MM.1S (cell line): ENCODE measurements at regions not wholly inside any gene's neighbourhood (a gene's known extent, or its start where the extent isn't known, plus 50 kb on each side); places are given as distances from the start of the nearest gene placed in this dataset.

ENCODE experiments used
- EZH2phosphoT487 ChIP-seq: fragments of 300-600 bp; sonication (generic); IDR thresholded peaks from 2 replicates; pipeline ENCODE4 v1.6.1; 2018; ENCODE audit warnings: antibody characterized with exemption, low read length
- TF ChIP-seq, protein P1 (sequence below): fragments of 300-600 bp; sonication (generic); IDR thresholded peaks from 2 replicates; pipeline ENCODE4 v1.5.1; 2016; ENCODE audit warnings: antibody characterized with exemption, low read length, mixed read lengths

DNA sequence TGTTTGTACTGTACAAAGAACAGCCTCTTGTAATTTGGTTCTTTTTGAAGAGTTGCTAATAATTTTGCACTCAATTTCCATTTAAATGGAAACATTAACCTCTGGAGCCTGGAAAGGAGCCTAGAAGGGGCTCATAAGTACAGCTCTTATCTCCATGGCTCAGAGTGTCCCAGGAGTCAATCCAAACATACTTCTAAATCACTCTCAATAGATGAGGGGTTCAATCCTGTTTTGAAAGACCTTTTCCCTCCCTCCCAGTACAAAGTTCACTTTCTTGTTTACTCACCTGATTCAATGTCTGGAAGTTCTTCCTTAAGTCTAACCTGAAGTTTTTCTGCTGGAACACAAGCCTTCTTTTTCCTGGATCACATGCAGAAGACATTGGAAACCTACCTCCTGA lies 273.0 kb upstream of the PLET1 start:
- TF ChIP-seq, protein P1, sequence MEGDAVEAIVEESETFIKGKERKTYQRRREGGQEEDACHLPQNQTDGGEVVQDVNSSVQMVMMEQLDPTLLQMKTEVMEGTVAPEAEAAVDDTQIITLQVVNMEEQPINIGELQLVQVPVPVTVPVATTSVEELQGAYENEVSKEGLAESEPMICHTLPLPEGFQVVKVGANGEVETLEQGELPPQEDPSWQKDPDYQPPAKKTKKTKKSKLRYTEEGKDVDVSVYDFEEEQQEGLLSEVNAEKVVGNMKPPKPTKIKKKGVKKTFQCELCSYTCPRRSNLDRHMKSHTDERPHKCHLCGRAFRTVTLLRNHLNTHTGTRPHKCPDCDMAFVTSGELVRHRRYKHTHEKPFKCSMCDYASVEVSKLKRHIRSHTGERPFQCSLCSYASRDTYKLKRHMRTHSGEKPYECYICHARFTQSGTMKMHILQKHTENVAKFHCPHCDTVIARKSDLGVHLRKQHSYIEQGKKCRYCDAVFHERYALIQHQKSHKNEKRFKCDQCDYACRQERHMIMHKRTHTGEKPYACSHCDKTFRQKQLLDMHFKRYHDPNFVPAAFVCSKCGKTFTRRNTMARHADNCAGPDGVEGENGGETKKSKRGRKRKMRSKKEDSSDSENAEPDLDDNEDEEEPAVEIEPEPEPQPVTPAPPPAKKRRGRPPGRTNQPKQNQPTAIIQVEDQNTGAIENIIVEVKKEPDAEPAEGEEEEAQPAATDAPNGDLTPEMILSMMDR, result no peak
- no peak for TF ChIP-seq EZH2phosphoT487
